Daoy (cell line): ENCODE measurements at regions not wholly inside any gene's neighbourhood (a gene's known extent, or its start where the extent isn't known, plus 50 kb on each side); places are given as distances from the start of the nearest gene placed in this dataset.

Experiments
- DNase-seq: peaks from one replicate; pipeline ENCODE4 v3.0.0-alpha.2; 2015; ENCODE audit warnings: low read depth

GRCh38 chr2:62596061-62596921 lies 90.3 kb upstream of the TMEM17 start:
- DNase-seq: peak; percentile 67

GRCh38 chr2:62595474-62595873 lies 89.5 kb upstream of the TMEM17 start:
- DNase-seq: no peak

- no peak for DNase-seq
Measured at GRCh38 chr2:62593825-62594224, 87.8 kb upstream of the TMEM17 start.

- no peak for DNase-seq
Measured at GRCh38 chr2:62591491-62591890, 85.5 kb upstream of the TMEM17 start.

- no peak for DNase-seq
Measured at GRCh38 chr2:62589691-62590356, 83.8 kb upstream of the TMEM17 start.

- DNase-seq: no peak
Measured at GRCh38 chr2:62587592-62587991, 81.6 kb upstream of the TMEM17 start.

- peak; percentile 42 for DNase-seq
Measured at GRCh38 chr2:62586981-62587380, 81.0 kb upstream of the TMEM17 start.

- DNase-seq: peak; percentile 48
Measured at GRCh38 chr2:62578803-62579640, 73.0 kb upstream of the TMEM17 start.

GRCh38 chr2:62577994-62578781 lies 72.2 kb upstream of the TMEM17 start:
- DNase-seq: peak; percentile 85

GRCh38 chr2:62576276-62576939 lies 70.4 kb upstream of the TMEM17 start:
- no peak for DNase-seq

GRCh38 chr2:62573936-62574335 lies 67.9 kb upstream of the TMEM17 start:
- no peak for DNase-seq

GRCh38 chr2:62573137-62573731 lies 67.2 kb upstream of the TMEM17 start:
- no peak for DNase-seq

GRCh38 chr2:62570861-62571698 lies 65.1 kb upstream of the TMEM17 start:
- no peak for DNase-seq

GRCh38 chr2:62569907-62570841 lies 64.2 kb upstream of the TMEM17 start:
- no peak for DNase-seq

GRCh38 chr2:62568983-62569837 lies 63.2 kb upstream of the TMEM17 start:
- DNase-seq: peak; percentile 73

- no peak for DNase-seq
Measured at GRCh38 chr2:62568074-62568473, 62.1 kb upstream of the TMEM17 start.

GRCh38 chr2:62567669-62568068 lies 61.7 kb upstream of the TMEM17 start:
- DNase-seq: no peak

GRCh38 chr2:62566847-62567246 lies 60.9 kb upstream of the TMEM17 start:
- DNase-seq: no peak
